ENCODE measurements at regions not wholly inside any gene's neighbourhood (a gene's known extent, or its start where the extent isn't known, plus 50 kb on each side); places are given as distances from the start of the nearest gene placed in this dataset.
"Not testable (repeated sequence)": the region's sequence is repeated elsewhere in the genome, so short reads cannot be mapped to it uniquely, and the experiment has no call there.

DNA sequence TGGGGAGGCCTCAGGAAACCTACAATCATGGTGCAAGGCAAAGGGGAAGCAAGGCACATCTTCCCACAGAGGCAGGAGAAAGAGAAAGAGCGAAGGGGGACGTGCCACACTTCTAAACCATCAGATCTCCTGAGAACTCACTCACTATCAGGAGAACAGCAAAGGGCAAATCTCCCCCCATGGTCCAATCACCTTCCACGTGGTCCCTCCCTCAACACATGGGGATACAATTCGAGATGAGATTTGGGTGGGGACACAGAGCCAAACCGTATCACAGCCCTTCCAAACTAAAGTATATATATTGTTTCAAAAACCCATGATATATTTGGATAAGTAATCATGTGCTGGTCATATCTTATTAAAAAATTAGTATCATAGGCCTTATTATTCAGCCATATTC is 437.6 kb downstream of the KCNJ18 start:
- not testable (repeated sequence) for DNase-seq (ENCODE audit: low spot score); H3K27ac Mint-ChIP-seq; H3K4me2 ChIP-seq; H2AFZ ChIP-seq; H3K27me3 Mint-ChIP-seq (ENCODE audit: insufficient read depth, low read depth, poor library complexity); H3K79me2 ChIP-seq (replicated peaks; ENCODE audit: insufficient read depth); H3K36me3 ChIP-seq (ENCODE audit: insufficient read depth); H3K4me1 ChIP-seq (ENCODE audit: insufficient read depth); H3K4me3 Mint-ChIP-seq; ATAC-seq; H4K20me1 ChIP-seq (replicated peaks; ENCODE audit: insufficient read depth); H3F3A ChIP-seq (replicated peaks; ENCODE audit: low read depth); H3K27me3 ChIP-seq (ENCODE audit: insufficient read depth); H3K9me2 ChIP-seq (ENCODE audit: insufficient read depth); H3K4me3 ChIP-seq; H3K27ac ChIP-seq (ENCODE audit: low read depth); H3K4me1 Mint-ChIP-seq
- Mint-ChIP-seq H3K9me3 (peaks cover 61% of the 10 kb centered on the region), H3K36me3 (ENCODE audit: low read depth) (peaks cover 17% of the 10 kb centered on the region; the same call in 2 of the 3 replicates)

- Histone ChIP-seq H3K4me3 (no peak overlapping the region), H3K27ac (ENCODE audit: low read depth) (no peak overlapping the region), H3K36me3 (ENCODE audit: insufficient read depth) (no peaks in the 10 kb centered on the region), H3K9me2 (ENCODE audit: insufficient read depth) (no peaks in the 10 kb centered on the region), H4K20me1 (replicated peaks; ENCODE audit: insufficient read depth) (no peaks in the 10 kb centered on the region), H3K4me1 (ENCODE audit: insufficient read depth) (no peaks in the 10 kb centered on the region), H2AFZ (no peak overlapping the region), H3K27me3 (ENCODE audit: insufficient read depth) (no peaks in the 10 kb centered on the region), H3K4me2 (no peak overlapping the region), H3K79me2 (replicated peaks; ENCODE audit: insufficient read depth) (no peaks in the 10 kb centered on the region), H3F3A (replicated peaks; ENCODE audit: low read depth) (no peaks in the 10 kb centered on the region)
- Mint-ChIP-seq H3K27ac (no peak overlapping the region), H3K4me1 (no peaks in the 10 kb centered on the region), H3K4me3 (no peak overlapping the region), H3K36me3 (ENCODE audit: low read depth) (peaks cover 23% of the 10 kb centered on the region), H3K9me3 (peaks cover 77% of the 10 kb centered on the region), H3K27me3 (ENCODE audit: insufficient read depth, low read depth, poor library complexity) (no peaks in the 10 kb centered on the region)
- DNase-seq (ENCODE audit: low spot score) (no peak), ATAC-seq (no peak)
- TF ChIP-seq, protein P1, sequence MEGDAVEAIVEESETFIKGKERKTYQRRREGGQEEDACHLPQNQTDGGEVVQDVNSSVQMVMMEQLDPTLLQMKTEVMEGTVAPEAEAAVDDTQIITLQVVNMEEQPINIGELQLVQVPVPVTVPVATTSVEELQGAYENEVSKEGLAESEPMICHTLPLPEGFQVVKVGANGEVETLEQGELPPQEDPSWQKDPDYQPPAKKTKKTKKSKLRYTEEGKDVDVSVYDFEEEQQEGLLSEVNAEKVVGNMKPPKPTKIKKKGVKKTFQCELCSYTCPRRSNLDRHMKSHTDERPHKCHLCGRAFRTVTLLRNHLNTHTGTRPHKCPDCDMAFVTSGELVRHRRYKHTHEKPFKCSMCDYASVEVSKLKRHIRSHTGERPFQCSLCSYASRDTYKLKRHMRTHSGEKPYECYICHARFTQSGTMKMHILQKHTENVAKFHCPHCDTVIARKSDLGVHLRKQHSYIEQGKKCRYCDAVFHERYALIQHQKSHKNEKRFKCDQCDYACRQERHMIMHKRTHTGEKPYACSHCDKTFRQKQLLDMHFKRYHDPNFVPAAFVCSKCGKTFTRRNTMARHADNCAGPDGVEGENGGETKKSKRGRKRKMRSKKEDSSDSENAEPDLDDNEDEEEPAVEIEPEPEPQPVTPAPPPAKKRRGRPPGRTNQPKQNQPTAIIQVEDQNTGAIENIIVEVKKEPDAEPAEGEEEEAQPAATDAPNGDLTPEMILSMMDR (conservative IDR thresholded peaks at IDR 0.05; ENCODE audit: low read depth in 2 of 2) = no peak
These were observed 439.4 kb downstream of the KCNJ18 start for GRCh38 chr17:22131740-22132139.

- H3K27me3 ChIP-seq (ENCODE audit: insufficient read depth) = no peaks in the 10 kb centered on the region
- peak; percentile 33 for DNase-seq (ENCODE audit: low spot score)
- H3K9me3 Mint-ChIP-seq = peaks cover 22% of the 10 kb centered on the region
- H3F3A ChIP-seq (replicated peaks; ENCODE audit: low read depth) = no peaks in the 10 kb centered on the region
- H3K4me2 ChIP-seq = 0 out of 2 replicates have a peak overlapping the region, but pooled peaks have one; percentile 8
- H3K27me3 Mint-ChIP-seq (ENCODE audit: insufficient read depth, low read depth, poor library complexity) = no peaks in the 10 kb centered on the region
- H3K4me3 Mint-ChIP-seq = no peak overlapping the region
- H3K36me3 Mint-ChIP-seq (ENCODE audit: low read depth) = peaks cover 5% of the 10 kb centered on the region; the same call in 1 of the 3 replicates
- no peak overlapping the region for H3K27ac Mint-ChIP-seq
- no peaks in the 10 kb centered on the region for H3K36me3 ChIP-seq (ENCODE audit: insufficient read depth)
- H3K27ac ChIP-seq (ENCODE audit: low read depth) = peak overlapping the region; percentile 11; the same call in 1 of the 2 replicates
- H4K20me1 ChIP-seq (replicated peaks; ENCODE audit: insufficient read depth) = no peaks in the 10 kb centered on the region
- no peaks in the 10 kb centered on the region for H3K9me2 ChIP-seq (ENCODE audit: insufficient read depth)
- no peaks in the 10 kb centered on the region for H3K4me1 Mint-ChIP-seq
- H3K79me2 ChIP-seq (replicated peaks; ENCODE audit: insufficient read depth) = no peaks in the 10 kb centered on the region
- no peak; the same call in 2 of the 3 replicates for ATAC-seq
- H3K4me3 ChIP-seq = no peak overlapping the region
- H2AFZ ChIP-seq = no peak overlapping the region
- H3K4me1 ChIP-seq (ENCODE audit: insufficient read depth) = no peaks in the 10 kb centered on the region
- TF ChIP-seq POLR2AphosphoS5 (IDR thresholded peaks at IDR 0.05; ENCODE audit: low read depth) (no peak), EZH2 (IDR thresholded peaks at IDR 0.05; ENCODE audit: low read depth, unreplicated experiment) (no peak), JUNB (IDR thresholded peaks at IDR 0.05; ENCODE audit: unreplicated experiment) (no peak), EZH2phosphoT487 (IDR thresholded peaks at IDR 0.05; ENCODE audit: unreplicated experiment) (no peak), STAT1 (IDR thresholded peaks at IDR 0.05; ENCODE audit: unreplicated experiment) (no peak), ZNF114 (CRISPR knock-in tag; IDR thresholded peaks at IDR 0.05) (no peak), CREB1 (CRISPR knock-in tag; IDR thresholded peaks at IDR 0.05; ENCODE audit: low read depth) (no peak)
- TF ChIP-seq, protein P2, sequence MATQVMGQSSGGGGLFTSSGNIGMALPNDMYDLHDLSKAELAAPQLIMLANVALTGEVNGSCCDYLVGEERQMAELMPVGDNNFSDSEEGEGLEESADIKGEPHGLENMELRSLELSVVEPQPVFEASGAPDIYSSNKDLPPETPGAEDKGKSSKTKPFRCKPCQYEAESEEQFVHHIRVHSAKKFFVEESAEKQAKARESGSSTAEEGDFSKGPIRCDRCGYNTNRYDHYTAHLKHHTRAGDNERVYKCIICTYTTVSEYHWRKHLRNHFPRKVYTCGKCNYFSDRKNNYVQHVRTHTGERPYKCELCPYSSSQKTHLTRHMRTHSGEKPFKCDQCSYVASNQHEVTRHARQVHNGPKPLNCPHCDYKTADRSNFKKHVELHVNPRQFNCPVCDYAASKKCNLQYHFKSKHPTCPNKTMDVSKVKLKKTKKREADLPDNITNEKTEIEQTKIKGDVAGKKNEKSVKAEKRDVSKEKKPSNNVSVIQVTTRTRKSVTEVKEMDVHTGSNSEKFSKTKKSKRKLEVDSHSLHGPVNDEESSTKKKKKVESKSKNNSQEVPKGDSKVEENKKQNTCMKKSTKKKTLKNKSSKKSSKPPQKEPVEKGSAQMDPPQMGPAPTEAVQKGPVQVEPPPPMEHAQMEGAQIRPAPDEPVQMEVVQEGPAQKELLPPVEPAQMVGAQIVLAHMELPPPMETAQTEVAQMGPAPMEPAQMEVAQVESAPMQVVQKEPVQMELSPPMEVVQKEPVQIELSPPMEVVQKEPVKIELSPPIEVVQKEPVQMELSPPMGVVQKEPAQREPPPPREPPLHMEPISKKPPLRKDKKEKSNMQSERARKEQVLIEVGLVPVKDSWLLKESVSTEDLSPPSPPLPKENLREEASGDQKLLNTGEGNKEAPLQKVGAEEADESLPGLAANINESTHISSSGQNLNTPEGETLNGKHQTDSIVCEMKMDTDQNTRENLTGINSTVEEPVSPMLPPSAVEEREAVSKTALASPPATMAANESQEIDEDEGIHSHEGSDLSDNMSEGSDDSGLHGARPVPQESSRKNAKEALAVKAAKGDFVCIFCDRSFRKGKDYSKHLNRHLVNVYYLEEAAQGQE (IDR thresholded peaks at IDR 0.05; ENCODE audit: unreplicated experiment) = no peak
- TF ChIP-seq, protein P1 (conservative IDR thresholded peaks at IDR 0.05; ENCODE audit: low read depth in 2 of 2) = no peak
These were observed 446.6 kb downstream of the KCNJ18 start for GRCh38 chr17:22138861-22139469.
